Liver (tissue), 3 donors: ENCODE measurements at regions not wholly inside any gene's neighbourhood (a gene's known extent, or its start where the extent isn't known, plus 50 kb on each side); places are given as distances from the start of the nearest gene placed in this dataset.

Source experiments
- ATF3 ChIP-seq: IDR thresholded peaks from 2 replicates; pipeline ENCODE4 v1.6.1; 2016; ENCODE audit warnings: antibody characterized with exemption
- EGR1 ChIP-seq, 2 donors: IDR thresholded peaks; 2 replicates each; pipeline ENCODE4 v1.6.1; 2016 to 2018; ENCODE audit warnings: antibody characterized with exemption in 2 of 2, low read depth in 2 of 2
- FOXA1 ChIP-seq: IDR thresholded peaks from 2 replicates; pipeline ENCODE4 v1.6.1; 2016; ENCODE audit warnings: antibody characterized with exemption
- MAX ChIP-seq: IDR thresholded peaks from 2 replicates; pipeline ENCODE4 v1.6.1; 2016; ENCODE audit warnings: antibody characterized with exemption
- RAD21 ChIP-seq, 2 donors: IDR thresholded peaks; 2 replicates each; pipeline ENCODE4 v1.6.1; 2016; ENCODE audit warnings: antibody characterized with exemption in 2 of 2, mild to moderate bottlenecking in 2 of 2
- SP1 ChIP-seq: IDR thresholded peaks from 2 replicates; pipeline ENCODE4 v1.6.1; 2018; ENCODE audit warnings: antibody characterized with exemption, mild to moderate bottlenecking
- YY1 ChIP-seq: IDR thresholded peaks from 2 replicates; pipeline ENCODE4 v1.6.1; 2016; ENCODE audit warnings: antibody characterized with exemption, mild to moderate bottlenecking
- TF ChIP-seq, protein P1 (sequence below): fragments of 150-350 bp; IDR thresholded peaks from 2 replicates; pipeline ENCODE4 v1.5.1; 2017; ENCODE audit warnings: improper control_type of control experiment, low read depth, low read length; ENCODE audit not compliant: missing input control
- TF ChIP-seq, protein P2 (sequence below): IDR thresholded peaks from 2 replicates; pipeline ENCODE4 v1.6.1; 2016; ENCODE audit warnings: antibody characterized with exemption
- TF ChIP-seq, protein P3 (sequence below): IDR thresholded peaks from 2 replicates; pipeline ENCODE4 v1.6.1; 2016; ENCODE audit warnings: antibody characterized with exemption, mild to moderate bottlenecking
- donor health status: healthy.
- donor health status: healthy.

- TF ChIP-seq SP1 (no peak), YY1 (no peak), MAX (no peak), RAD21 (IDR thresholded peaks at IDR 0.05) (no peak), EGR1 (IDR thresholded peaks at IDR 0.05; ENCODE audit: low read depth in 2 of 2) (no peak), FOXA1 (no peak), ATF3 (no peak)
- TF ChIP-seq, protein P1, sequence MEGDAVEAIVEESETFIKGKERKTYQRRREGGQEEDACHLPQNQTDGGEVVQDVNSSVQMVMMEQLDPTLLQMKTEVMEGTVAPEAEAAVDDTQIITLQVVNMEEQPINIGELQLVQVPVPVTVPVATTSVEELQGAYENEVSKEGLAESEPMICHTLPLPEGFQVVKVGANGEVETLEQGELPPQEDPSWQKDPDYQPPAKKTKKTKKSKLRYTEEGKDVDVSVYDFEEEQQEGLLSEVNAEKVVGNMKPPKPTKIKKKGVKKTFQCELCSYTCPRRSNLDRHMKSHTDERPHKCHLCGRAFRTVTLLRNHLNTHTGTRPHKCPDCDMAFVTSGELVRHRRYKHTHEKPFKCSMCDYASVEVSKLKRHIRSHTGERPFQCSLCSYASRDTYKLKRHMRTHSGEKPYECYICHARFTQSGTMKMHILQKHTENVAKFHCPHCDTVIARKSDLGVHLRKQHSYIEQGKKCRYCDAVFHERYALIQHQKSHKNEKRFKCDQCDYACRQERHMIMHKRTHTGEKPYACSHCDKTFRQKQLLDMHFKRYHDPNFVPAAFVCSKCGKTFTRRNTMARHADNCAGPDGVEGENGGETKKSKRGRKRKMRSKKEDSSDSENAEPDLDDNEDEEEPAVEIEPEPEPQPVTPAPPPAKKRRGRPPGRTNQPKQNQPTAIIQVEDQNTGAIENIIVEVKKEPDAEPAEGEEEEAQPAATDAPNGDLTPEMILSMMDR, result no peak
- TF ChIP-seq, protein P2, sequence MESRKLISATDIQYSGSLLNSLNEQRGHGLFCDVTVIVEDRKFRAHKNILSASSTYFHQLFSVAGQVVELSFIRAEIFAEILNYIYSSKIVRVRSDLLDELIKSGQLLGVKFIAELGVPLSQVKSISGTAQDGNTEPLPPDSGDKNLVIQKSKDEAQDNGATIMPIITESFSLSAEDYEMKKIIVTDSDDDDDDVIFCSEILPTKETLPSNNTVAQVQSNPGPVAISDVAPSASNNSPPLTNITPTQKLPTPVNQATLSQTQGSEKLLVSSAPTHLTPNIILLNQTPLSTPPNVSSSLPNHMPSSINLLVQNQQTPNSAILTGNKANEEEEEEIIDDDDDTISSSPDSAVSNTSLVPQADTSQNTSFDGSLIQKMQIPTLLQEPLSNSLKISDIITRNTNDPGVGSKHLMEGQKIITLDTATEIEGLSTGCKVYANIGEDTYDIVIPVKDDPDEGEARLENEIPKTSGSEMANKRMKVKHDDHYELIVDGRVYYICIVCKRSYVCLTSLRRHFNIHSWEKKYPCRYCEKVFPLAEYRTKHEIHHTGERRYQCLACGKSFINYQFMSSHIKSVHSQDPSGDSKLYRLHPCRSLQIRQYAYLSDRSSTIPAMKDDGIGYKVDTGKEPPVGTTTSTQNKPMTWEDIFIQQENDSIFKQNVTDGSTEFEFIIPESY, result no peak
- TF ChIP-seq, protein P3, sequence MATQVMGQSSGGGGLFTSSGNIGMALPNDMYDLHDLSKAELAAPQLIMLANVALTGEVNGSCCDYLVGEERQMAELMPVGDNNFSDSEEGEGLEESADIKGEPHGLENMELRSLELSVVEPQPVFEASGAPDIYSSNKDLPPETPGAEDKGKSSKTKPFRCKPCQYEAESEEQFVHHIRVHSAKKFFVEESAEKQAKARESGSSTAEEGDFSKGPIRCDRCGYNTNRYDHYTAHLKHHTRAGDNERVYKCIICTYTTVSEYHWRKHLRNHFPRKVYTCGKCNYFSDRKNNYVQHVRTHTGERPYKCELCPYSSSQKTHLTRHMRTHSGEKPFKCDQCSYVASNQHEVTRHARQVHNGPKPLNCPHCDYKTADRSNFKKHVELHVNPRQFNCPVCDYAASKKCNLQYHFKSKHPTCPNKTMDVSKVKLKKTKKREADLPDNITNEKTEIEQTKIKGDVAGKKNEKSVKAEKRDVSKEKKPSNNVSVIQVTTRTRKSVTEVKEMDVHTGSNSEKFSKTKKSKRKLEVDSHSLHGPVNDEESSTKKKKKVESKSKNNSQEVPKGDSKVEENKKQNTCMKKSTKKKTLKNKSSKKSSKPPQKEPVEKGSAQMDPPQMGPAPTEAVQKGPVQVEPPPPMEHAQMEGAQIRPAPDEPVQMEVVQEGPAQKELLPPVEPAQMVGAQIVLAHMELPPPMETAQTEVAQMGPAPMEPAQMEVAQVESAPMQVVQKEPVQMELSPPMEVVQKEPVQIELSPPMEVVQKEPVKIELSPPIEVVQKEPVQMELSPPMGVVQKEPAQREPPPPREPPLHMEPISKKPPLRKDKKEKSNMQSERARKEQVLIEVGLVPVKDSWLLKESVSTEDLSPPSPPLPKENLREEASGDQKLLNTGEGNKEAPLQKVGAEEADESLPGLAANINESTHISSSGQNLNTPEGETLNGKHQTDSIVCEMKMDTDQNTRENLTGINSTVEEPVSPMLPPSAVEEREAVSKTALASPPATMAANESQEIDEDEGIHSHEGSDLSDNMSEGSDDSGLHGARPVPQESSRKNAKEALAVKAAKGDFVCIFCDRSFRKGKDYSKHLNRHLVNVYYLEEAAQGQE, result no peak
Observed at GRCh38 chr16:64278196-64278595, 843.7 kb downstream of the CDH11 start.
